ENCODE measurements at regions not wholly inside any gene's neighbourhood (a gene's known extent, or its start where the extent isn't known, plus 50 kb on each side); places are given as distances from the start of the nearest gene placed in this dataset.

DNA sequence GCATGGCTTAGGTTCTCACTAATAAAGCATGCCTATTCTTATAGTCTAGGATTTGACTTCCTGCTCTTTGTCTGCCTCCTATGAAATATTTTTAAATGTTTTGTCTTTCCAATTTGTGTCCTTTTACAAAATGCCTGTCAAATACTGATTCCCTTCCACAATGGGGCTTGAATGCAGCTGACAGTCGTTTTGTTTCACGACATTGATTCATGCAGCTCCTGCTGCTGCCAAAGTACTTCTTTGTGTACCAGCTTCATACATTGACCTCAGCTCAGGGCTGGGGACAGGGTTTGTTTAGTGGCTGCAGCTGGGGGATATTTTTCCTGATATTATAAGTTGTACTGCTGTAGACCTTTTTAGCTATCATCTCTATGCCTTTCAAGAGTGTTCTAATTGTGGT is 371.9 kb upstream of the CHRM2 start:
- no peaks in the 10 kb centered on the region for H3K9me3 ChIP-seq
- H3K27ac ChIP-seq = no peak overlapping the region
- no peak for DNase-seq
- ATAC-seq = no peak
- no peaks in the 10 kb centered on the region for H3K4me1 ChIP-seq
- intact Hi-C loops (cut with DNase I) = no loop called here
- TF ChIP-seq, protein P1, sequence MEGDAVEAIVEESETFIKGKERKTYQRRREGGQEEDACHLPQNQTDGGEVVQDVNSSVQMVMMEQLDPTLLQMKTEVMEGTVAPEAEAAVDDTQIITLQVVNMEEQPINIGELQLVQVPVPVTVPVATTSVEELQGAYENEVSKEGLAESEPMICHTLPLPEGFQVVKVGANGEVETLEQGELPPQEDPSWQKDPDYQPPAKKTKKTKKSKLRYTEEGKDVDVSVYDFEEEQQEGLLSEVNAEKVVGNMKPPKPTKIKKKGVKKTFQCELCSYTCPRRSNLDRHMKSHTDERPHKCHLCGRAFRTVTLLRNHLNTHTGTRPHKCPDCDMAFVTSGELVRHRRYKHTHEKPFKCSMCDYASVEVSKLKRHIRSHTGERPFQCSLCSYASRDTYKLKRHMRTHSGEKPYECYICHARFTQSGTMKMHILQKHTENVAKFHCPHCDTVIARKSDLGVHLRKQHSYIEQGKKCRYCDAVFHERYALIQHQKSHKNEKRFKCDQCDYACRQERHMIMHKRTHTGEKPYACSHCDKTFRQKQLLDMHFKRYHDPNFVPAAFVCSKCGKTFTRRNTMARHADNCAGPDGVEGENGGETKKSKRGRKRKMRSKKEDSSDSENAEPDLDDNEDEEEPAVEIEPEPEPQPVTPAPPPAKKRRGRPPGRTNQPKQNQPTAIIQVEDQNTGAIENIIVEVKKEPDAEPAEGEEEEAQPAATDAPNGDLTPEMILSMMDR (IDR thresholded peaks at IDR 0.05) = no peak
- H3K4me3 ChIP-seq = no peak overlapping the region
- no peaks in the 10 kb centered on the region for H3K27me3 ChIP-seq
- H3K36me3 ChIP-seq = no peaks in the 10 kb centered on the region

DNA sequence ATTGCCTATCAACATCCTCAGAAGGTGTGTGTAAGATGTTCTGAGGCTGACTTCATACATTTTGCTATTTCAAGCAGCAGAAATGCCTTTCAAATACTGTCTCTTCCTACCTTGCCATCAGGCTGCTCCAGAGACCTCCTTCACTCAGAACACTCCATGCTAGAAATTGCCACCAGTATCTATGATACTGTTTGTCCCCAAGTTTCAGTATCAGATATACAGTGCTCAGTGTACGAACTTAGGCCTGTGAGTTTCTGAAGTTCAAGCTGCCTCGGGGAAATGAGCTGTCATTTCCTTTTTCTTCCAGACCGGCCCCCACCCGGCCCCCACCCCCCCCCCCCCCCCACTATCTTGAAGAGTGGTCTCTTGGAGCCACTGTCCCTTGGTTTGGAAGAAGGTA is 373.4 kb upstream of the CHRM2 start:
- no peak overlapping the region for H3K4me3 ChIP-seq
- H3K27me3 ChIP-seq = no peaks in the 10 kb centered on the region
- TF ChIP-seq, protein P1 (IDR thresholded peaks at IDR 0.05) = no peak
- no peaks in the 10 kb centered on the region for H3K4me1 ChIP-seq
- DNase-seq (no peak), ATAC-seq (no peak)
- H3K36me3 ChIP-seq = no peaks in the 10 kb centered on the region
- no peaks in the 10 kb centered on the region for H3K9me3 ChIP-seq
- intact Hi-C loops (cut with DNase I) = no loop called here
- H3K27ac ChIP-seq = no peak overlapping the region

DNA sequence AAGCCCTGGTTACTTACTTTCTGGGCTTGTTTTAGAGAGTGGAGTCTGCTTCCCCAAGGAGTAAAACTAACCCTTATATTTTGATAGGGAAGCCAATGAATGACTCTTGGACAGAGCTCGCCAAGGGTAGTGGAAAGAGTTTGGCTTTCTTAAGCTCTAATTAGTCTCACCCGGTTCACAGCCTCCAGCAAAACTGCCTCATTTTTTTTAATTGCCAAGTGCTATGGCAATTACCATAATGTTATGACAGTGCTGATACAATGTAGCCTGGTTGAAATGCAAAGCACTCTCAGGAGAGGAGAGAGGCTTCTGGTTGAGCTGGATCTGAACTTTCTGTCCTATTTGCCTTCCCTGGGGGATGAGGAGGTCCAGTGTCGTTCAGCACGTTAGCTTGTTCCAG is 376.1 kb upstream of the CHRM2 start:
- no peak for DNase-seq
- ATAC-seq = no peak
- H3K27me3 ChIP-seq = no peaks in the 10 kb centered on the region
- no peak overlapping the region for H3K27ac ChIP-seq
- no peaks in the 10 kb centered on the region for H3K9me3 ChIP-seq
- no peaks in the 10 kb centered on the region for H3K36me3 ChIP-seq
- no peak overlapping the region for H3K4me3 ChIP-seq
- intact Hi-C loops (cut with DNase I) = no loop called here
- H3K4me1 ChIP-seq = no peaks in the 10 kb centered on the region
- TF ChIP-seq, protein P1 (IDR thresholded peaks at IDR 0.05) = no peak

DNA sequence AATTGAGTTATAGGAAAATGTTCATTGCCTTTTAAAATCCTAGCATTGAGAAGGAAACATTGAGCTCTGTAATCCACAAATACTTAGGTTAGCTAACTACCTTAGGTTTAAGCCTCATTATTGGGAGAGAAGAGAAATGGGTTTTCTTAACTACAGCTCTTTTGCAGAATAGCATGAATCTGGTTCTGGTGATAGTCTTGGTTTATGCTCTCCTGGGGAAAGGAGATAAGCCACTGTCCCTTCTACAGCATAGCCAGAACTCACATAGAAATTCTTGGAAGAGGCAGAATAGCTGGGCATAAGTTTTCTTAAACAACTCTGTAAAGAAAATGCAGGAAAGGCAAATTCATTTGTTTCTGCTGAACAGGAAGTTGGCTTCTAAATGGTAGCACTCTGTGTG is 378.6 kb upstream of the CHRM2 start:
- H3K36me3 ChIP-seq = no peaks in the 10 kb centered on the region
- H3K27ac ChIP-seq = no peak overlapping the region
- ATAC-seq (no peak), DNase-seq (no peak)
- intact Hi-C loops (cut with DNase I) = no loop called here
- TF ChIP-seq, protein P1 (IDR thresholded peaks at IDR 0.05) = no peak
- no peak overlapping the region for H3K4me3 ChIP-seq
- no peaks in the 10 kb centered on the region for H3K4me1 ChIP-seq
- no peaks in the 10 kb centered on the region for H3K27me3 ChIP-seq
- H3K9me3 ChIP-seq = no peaks in the 10 kb centered on the region

DNA sequence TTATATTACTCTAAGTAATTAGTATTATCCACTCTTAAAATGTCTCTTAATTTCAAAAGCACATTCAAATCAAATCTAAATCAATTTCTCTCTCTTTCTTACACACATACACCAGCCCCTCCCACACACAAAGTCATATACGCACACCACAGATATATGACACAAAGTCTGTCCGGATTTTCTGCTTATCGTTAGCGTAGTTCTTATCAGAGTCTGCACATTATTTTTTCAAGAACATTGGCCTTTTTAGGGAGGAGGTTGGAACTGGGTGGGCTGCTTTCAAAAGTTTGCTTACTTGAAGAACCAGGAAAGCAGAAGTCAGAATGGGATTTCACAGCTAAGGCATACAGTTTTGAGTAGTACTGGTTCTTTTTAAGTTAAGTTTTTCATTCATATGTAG is 387.6 kb upstream of the CHRM2 start:
- Histone ChIP-seq H3K36me3 (no peaks in the 10 kb centered on the region), H3K27ac (no peak overlapping the region), H3K4me1 (no peaks in the 10 kb centered on the region), H3K27me3 (no peaks in the 10 kb centered on the region), H3K4me3 (no peak overlapping the region), H3K9me3 (peaks cover 0 to 11% of the 10 kb centered on the region in 2 donors)
- DNase-seq (no peak), ATAC-seq (no peak)
- intact Hi-C loops (cut with DNase I) = no loop called here
- TF ChIP-seq, protein P1 (IDR thresholded peaks at IDR 0.05) = no peak

Measured in left lung (tissue), 4 donors.